Psoas muscle (tissue), 7 donors: ENCODE measurements at regions not wholly inside any gene's neighbourhood (a gene's known extent, or its start where the extent isn't known, plus 50 kb on each side); places are given as distances from the start of the nearest gene placed in this dataset.

ENCODE experiments used
- ATAC-seq, 4 donors: fragments of 200-7000 bp; cut with Tn5 transposase; one replicate each; pipeline ENCODE4 v1.9.1; 2020; ENCODE audit warnings: moderate library complexity in 3 of 4, mild to moderate bottlenecking in 2 of 4
- DNase-seq, 2 donors: peaks; one replicate each; pipeline ENCODE4 v3.0.0-alpha.2; 2020
- H3K27ac ChIP-seq: fragments of 200-600 bp; one replicate; pipeline ENCODE4 v1.8.0; 2022
- H3K27me3 ChIP-seq, 3 donors: fragments of 200-600 bp in 1 of 3; one replicate each; pipeline versions ENCODE4 v1.6.1 to v1.8.0; 2013 to 2022; ENCODE audit warnings: low read length in 2 of 3, mild to moderate bottlenecking in 2 of 3, moderate library complexity in 1 of 3; ENCODE audit not compliant: insufficient read depth in 3 of 3
- H3K36me3 ChIP-seq, 2 donors: fragments of 200-600 bp in 1 of 2; one replicate each; pipeline versions ENCODE4 v1.6.1 to v1.8.0; 2013 to 2022; ENCODE audit warnings: low read depth in 1 of 2, mild to moderate bottlenecking in 1 of 2, moderate library complexity in 1 of 2; ENCODE audit not compliant: insufficient read depth in 1 of 2
- H3K4me1 ChIP-seq: fragments of 200-600 bp; one replicate; pipeline ENCODE4 v1.8.0; 2022
- H3K4me3 ChIP-seq: fragments of 200-600 bp; one replicate; pipeline ENCODE4 v1.8.0; 2022; ENCODE audit warnings: mild to moderate bottlenecking
- H3K9me3 ChIP-seq: fragments of 200-600 bp; one replicate; pipeline ENCODE4 v1.8.0; 2022
- WGBS, 3 donors: extraction: QIAGEN DNeasy Blood & Tissue Kit; methylation state at CpG; one replicate each; pipeline versions ENCODE4 v1.1.6 to v1.1.7; 2013; 5-methylcytosine and 5-hydroxymethylcytosine counted together
- intact Hi-C, 2 donors: fragments of 100-400 bp; cut with DNase I; formaldehyde crosslinking; loops; one replicate each; pipeline versions ENCODE4 v1.11.0 to v1.14.2; 2022
- TF ChIP-seq, protein P1 (sequence below): fragments of 200-600 bp; IDR thresholded peaks from one replicate; pipeline ENCODE4 v1.8.0; 2022; ENCODE audit warnings: antibody characterized with exemption
- donor health status: healthy with polysubstance abuse.
- donor health status: DM: no; HTN: no; CAD: no; lungs with moderate emphysema.
- donor health status: Bipolar disorder and iron deficiency.
- donor health status: healthy.
- donor health status: DM: yes; HTN: yes; CAD: no.
- donor health status: DM: no; HTN: no; CAD: no.
- donor health status: DM: yes; HTN: yes; CAD: no.

DNA sequence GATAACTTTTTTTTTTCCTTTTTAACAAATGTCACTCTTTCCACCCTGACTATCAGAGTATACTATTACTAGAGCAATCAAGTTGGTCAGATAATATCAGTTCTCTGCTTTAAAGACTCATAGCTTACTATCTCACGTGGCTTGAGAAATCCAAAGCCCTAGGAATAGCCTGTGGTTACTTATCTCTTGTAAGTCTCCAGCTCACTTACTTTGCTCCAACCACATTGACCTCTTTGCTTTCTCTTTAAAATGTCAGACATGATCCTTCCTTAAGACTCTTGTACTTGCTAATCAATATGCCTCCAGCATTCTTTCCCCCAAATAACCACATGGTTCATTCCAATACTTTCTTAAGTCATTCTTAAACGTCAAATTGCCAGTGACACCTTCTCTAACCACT is 1292.2 kb downstream of the REEP3 start:
- Histone ChIP-seq H3K27ac (no peak overlapping the region), H3K4me3 (no peak overlapping the region), H3K36me3 (no peaks in the 10 kb centered on the region), H3K4me1 (no peaks in the 10 kb centered on the region), H3K9me3 (no peaks in the 10 kb centered on the region), H3K27me3 (no peaks in the 10 kb centered on the region)
- 50 to 56% (median 55%) methylated on average over 2 of the region's 2 CpGs for WGBS, 3 donors
- DNase-seq (no peak), ATAC-seq (no peak)
- intact Hi-C loops, result no loop called here
- TF ChIP-seq, protein P1, sequence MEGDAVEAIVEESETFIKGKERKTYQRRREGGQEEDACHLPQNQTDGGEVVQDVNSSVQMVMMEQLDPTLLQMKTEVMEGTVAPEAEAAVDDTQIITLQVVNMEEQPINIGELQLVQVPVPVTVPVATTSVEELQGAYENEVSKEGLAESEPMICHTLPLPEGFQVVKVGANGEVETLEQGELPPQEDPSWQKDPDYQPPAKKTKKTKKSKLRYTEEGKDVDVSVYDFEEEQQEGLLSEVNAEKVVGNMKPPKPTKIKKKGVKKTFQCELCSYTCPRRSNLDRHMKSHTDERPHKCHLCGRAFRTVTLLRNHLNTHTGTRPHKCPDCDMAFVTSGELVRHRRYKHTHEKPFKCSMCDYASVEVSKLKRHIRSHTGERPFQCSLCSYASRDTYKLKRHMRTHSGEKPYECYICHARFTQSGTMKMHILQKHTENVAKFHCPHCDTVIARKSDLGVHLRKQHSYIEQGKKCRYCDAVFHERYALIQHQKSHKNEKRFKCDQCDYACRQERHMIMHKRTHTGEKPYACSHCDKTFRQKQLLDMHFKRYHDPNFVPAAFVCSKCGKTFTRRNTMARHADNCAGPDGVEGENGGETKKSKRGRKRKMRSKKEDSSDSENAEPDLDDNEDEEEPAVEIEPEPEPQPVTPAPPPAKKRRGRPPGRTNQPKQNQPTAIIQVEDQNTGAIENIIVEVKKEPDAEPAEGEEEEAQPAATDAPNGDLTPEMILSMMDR, result no peak

DNA sequence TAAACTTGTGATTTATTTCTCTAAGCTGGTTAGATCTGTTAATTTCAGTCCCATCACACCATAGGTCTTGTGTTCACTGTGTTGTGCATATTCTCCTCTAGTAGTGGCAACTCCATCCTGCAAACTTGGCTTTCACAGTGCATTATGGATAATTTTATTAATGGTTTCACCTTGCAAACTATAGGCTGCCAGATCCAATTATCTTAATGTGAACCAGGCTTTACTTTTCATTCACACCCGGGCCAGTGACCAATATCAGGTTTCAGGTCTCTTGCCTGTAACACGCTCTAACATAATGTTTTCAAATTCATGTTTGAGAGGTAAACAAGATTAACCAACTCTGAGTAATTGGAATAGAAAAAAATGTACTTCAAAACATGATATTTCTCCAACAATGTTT is 1293.0 kb downstream of the REEP3 start:
- WGBS, 3 donors, result 22 to 32% (median 28%) methylated on average over 2 of the region's 2 CpGs
- ATAC-seq (no peak), DNase-seq (no peak)
- TF ChIP-seq, protein P1, result no peak
- H3K27ac ChIP-seq, result no peak overlapping the region
- intact Hi-C loops, result no loop called here
- no peaks in the 10 kb centered on the region for H3K9me3 ChIP-seq
- H3K27me3 ChIP-seq, result no peaks in the 10 kb centered on the region
- no peaks in the 10 kb centered on the region for H3K36me3 ChIP-seq
- no peak overlapping the region for H3K4me3 ChIP-seq
- H3K4me1 ChIP-seq, result no peaks in the 10 kb centered on the region

DNA sequence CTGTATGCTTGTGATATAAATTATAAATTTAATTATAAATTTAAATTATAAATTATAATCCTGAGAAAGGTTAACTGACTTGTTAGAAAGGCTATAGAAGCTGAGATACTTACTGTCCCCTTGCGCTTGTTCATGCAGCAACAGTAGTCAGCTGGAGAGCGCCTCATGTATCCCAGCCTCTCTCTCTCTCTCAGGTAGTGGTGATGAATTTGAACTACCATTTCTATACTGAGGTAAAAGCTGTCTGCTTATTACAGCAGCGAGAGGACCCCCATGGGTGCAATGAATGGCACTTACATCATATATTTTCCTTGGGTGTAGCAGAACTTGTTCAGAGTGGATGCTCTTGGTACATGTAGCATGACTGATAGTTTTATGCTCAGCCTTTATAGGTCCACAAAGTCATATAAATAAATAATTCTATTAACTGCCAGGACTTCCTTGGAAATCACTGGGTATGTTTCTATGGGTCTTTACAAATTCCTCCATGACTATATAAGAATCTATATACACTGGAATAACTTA is 1308.7 kb downstream of the REEP3 start:
- intact Hi-C loops, result no loop called here
- H3K27me3 ChIP-seq, result no peaks in the 10 kb centered on the region
- DNase-seq (no peak), ATAC-seq (no peak)
- H3K36me3 ChIP-seq, result no peaks in the 10 kb centered on the region
- 87 to 95% (median 87%) methylated on average over 3 of the region's 3 CpGs for WGBS, 3 donors
- no peaks in the 10 kb centered on the region for H3K4me1 ChIP-seq
- TF ChIP-seq, protein P1, result no peak
- no peak overlapping the region for H3K27ac ChIP-seq
- no peaks in the 10 kb centered on the region for H3K9me3 ChIP-seq
- no peak overlapping the region for H3K4me3 ChIP-seq

DNA sequence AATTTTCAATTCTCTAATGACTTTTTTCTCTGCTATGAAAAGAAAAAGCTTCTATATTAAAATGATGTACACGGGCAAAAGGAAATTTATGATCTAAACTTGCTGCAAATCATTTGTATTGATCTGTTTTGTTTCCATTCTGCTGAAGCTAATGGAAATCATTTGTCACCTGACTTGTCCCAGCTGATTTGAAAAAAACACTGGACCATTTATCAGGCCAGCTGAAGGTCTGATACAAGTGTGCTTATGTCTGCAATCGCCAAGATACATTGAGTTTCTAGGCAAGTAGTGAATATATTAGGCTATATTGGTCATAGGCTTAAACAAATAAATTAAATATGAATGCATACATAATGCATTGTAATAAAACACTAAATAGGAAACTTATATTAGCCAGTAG is 1309.7 kb downstream of the REEP3 start:
- ATAC-seq (no peak), DNase-seq (no peak)
- Histone ChIP-seq H3K4me1 (no peaks in the 10 kb centered on the region), H3K36me3 (no peaks in the 10 kb centered on the region), H3K4me3 (no peak overlapping the region), H3K27ac (no peak overlapping the region), H3K27me3 (no peaks in the 10 kb centered on the region), H3K9me3 (no peaks in the 10 kb centered on the region)
- intact Hi-C loops, result no loop called here
- TF ChIP-seq, protein P1, result no peak
- WGBS, 3 donors, result 48 to 69% (median 54%) methylated on average over 2 of the region's 2 CpGs

DNA sequence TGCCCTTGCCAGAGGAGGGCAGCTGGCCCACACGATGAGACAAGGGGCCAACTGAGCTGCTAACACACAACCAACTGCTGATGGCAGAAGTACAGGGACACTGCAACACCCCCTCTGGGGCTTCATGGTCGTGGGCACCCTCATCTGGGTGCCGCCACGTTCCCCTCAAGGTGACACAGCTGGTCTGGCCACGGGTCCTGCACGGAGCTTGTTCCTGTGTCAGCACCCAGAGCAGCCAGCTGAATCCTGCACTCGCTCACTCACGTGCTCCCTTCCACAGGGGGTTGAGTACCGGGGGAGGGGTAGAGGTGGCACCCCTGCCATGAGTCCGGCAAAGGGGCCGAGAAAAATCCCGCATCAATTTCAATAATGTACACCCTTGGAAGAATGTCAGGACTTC is 1319.1 kb downstream of the REEP3 start:
- intact Hi-C loops, result loop anchor here in 1 of 2 donors (10.0 kb wide), 1 partner anchor 1056 kb away; no protein-coding TSS in a partner anchor
- WGBS, 3 donors, result 85 to 93% (median 91%) methylated on average over 12 of the region's 12 CpGs
- no peaks in the 10 kb centered on the region for H3K4me1 ChIP-seq
- no peaks in the 10 kb centered on the region for H3K27me3 ChIP-seq
- DNase-seq (peak in 1 of 2 donors; percentile 33), ATAC-seq (no peak)
- no peak overlapping the region for H3K4me3 ChIP-seq
- H3K36me3 ChIP-seq, result no peaks in the 10 kb centered on the region
- TF ChIP-seq, protein P1, result no peak
- no peaks in the 10 kb centered on the region for H3K9me3 ChIP-seq
- no peak overlapping the region for H3K27ac ChIP-seq
